ENCODE measurements at regions not wholly inside any gene's neighbourhood (a gene's known extent, or its start where the extent isn't known, plus 50 kb on each side); places are given as distances from the start of the nearest gene placed in this dataset.

DNA sequence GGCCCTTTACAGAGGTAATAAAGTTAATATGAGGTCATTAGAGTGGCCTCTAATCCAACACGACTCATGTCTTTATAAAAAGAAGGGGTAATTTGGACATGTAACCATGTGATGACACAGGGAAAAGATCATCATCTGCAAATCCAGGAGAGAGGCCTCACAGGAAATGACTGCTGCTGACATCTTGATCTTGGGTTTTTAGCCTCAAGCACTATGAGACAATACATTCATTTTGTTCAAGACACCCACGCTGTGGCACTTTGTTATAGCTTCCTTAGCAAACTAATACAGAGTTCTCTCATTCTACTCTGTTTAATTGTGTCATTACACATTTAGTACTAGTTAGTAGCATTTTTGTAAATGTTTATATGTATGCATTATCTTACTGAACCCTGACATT lies 64.0 kb upstream of the RUNX1 start:
- TF ChIP-seq, protein P1, sequence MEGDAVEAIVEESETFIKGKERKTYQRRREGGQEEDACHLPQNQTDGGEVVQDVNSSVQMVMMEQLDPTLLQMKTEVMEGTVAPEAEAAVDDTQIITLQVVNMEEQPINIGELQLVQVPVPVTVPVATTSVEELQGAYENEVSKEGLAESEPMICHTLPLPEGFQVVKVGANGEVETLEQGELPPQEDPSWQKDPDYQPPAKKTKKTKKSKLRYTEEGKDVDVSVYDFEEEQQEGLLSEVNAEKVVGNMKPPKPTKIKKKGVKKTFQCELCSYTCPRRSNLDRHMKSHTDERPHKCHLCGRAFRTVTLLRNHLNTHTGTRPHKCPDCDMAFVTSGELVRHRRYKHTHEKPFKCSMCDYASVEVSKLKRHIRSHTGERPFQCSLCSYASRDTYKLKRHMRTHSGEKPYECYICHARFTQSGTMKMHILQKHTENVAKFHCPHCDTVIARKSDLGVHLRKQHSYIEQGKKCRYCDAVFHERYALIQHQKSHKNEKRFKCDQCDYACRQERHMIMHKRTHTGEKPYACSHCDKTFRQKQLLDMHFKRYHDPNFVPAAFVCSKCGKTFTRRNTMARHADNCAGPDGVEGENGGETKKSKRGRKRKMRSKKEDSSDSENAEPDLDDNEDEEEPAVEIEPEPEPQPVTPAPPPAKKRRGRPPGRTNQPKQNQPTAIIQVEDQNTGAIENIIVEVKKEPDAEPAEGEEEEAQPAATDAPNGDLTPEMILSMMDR (IDR thresholded peaks at IDR 0.05; ENCODE audit: low read depth, low read length, missing control alignments): no peak
- H3K4me3 ChIP-seq (replicated peaks; ENCODE audit: low read depth, low read length): no peak overlapping the region
- no peak for DNase-seq (ENCODE audit: extremely low read depth, low read depth)

DNA sequence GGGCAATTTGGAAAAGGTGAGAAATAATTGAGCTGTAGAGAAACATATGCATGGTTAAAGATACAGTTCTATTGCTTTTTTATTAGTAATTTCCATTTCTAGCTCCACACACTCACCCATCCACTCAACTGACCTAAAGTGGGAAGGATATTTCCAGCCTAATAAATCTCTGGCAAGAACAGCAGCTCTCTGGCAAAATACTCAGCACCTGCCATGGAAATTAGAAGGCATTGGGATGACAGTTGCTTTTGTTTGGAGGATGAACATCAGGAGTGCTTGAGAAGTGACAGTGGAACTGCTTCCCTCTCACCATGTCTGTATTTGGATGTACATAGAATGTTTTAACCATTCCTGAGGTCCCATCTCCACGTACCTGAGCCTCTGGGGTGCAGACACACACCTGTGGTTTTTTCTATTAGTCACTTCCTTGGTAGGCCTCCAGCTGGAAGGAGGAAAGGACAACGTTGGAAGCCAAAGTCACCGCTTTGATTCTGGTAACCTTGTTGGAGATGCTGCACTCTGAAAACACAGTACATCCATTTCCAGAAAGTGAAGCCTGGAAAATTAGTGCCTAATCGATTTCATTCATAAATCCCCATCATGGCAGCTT lies 62.3 kb upstream of the RUNX1 start:
- DNase-seq (ENCODE audit: extremely low read depth, low read depth): no peak
- TF ChIP-seq, protein P1 (IDR thresholded peaks at IDR 0.05; ENCODE audit: low read depth, low read length, missing control alignments): no peak
- no peak overlapping the region for H3K4me3 ChIP-seq (replicated peaks; ENCODE audit: low read depth, low read length)

DNA sequence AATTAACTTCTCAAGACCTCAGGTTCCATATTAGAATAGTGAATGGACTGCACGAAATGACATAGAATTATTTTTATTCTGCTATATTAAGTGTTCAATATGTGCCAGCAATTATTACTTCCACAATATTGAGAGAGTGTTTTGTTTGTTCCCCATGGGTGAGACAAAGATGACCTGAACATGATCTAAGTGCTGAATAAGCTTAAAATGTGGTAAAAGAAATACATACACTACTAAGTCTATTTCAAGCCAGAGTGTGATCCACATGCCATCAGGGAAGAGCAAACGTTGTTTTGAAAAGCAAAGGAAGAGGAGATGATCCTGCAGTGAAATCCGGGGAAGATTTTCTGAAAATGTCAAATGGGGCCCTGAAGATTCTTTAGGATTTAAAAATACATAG lies 59.8 kb upstream of the RUNX1 start:
- no peak for DNase-seq (ENCODE audit: extremely low read depth, low read depth)
- H3K4me3 ChIP-seq (replicated peaks; ENCODE audit: low read depth, low read length): no peak overlapping the region
- TF ChIP-seq, protein P1 (IDR thresholded peaks at IDR 0.05; ENCODE audit: low read depth, low read length, missing control alignments): no peak

DNA sequence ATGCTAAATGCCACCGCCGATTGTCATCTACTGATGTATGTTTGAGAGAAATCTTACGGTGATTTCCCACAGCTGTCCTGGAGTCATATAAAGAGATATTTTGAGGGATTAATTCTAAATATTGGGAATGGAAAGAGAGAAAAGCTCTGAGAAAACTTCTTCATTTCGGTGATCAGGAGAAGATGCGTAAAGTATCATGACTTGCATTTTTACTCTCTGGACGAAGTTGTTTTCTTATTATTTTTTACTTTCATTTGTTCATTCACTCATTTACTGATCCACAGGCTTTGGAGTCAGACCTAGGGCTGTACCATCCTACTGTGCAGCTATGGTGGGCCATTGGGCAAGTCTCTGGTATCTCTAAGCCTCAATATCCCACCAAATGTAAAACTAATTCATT lies 58.4 kb upstream of the RUNX1 start:
- no peak overlapping the region for H3K4me3 ChIP-seq (replicated peaks; ENCODE audit: low read depth, low read length)
- no peak for DNase-seq (ENCODE audit: extremely low read depth, low read depth)
- TF ChIP-seq, protein P1 (IDR thresholded peaks at IDR 0.05; ENCODE audit: low read depth, low read length, missing control alignments): no peak

DNA sequence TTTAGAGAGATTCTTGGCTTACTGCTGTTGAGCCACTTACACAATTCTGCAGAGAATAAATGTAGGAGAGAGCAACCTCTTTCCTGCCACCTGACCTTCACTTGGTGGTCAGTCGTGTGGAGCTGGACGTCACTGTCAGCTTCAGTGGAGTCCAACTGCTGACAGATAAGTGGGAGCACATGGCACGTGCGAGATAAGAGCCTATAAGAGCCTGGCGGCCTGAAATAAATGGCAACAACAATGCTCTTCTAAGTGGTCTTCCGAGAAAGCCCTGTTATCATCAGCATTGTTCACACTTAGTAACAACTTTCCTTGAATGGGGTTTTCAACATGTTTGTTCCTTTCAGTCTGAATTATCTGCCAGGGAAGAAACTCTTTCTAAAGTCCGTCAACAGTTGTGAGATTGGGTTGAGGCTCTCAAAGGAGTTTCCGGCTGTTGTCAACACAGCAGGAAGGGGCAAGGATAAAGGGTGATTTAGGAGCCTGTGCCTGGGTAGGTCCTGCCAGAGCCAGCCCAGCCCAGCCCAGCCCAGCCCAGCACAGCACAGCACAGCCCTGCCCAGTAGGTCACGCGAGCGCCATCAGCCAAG lies 57.2 kb upstream of the RUNX1 start:
- TF ChIP-seq, protein P1 (IDR thresholded peaks at IDR 0.05; ENCODE audit: low read depth, low read length, missing control alignments): no peak
- no peak for DNase-seq (ENCODE audit: extremely low read depth, low read depth)
- no peak overlapping the region for H3K4me3 ChIP-seq (replicated peaks; ENCODE audit: low read depth, low read length)

DNA sequence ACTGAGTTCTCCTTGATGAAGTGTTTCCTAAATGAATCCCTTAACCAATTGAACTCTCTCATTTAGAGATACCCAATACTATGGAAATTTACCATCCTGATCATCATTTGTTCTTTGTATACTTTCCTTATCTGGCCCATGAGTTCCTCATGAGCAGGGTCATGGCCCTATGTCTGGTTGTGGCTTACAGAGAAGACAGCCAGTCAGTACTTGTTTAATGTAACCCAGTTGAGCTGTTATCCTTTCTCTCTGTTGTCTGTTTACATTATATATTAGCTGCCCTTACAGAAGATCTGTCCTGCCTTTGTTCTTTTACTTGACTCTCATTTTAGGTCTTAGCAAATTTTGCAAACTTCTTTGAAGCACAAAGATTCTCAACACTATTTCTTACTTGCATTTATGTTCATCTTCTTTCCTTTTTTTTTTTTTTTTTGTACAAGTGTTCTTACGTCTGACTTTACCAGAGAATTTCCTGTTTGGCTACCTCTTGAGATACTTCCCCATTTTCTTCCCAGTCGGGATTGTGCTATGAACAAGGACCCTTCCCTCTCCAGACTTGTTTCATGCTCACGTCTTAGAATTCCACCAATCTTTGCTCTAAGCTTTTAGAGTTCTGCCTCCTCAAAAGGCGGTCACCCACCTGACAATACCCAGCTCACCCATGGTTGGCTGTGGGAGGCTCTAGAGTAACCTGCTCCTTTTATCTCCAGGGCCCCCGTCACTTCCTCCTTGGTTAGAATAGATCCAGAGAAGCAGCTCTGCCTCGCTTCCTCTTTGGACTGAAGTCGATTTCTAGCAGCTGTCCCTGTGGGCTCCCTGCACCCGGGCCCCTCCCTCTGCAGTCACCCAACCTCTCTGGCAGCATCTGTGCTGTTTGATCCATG lies 53.6 kb upstream of the RUNX1 start:
- H3K4me3 ChIP-seq (replicated peaks; ENCODE audit: low read depth, low read length): no peak overlapping the region
- TF ChIP-seq, protein P1 (IDR thresholded peaks at IDR 0.05; ENCODE audit: low read depth, low read length, missing control alignments): no peak
- DNase-seq (ENCODE audit: extremely low read depth, low read depth): no peak

Data from HFF-Myc (cell line).